Omental fat pad (tissue), 3 donors: ENCODE measurements at regions not wholly inside any gene's neighbourhood (a gene's known extent, or its start where the extent isn't known, plus 50 kb on each side); places are given as distances from the start of the nearest gene placed in this dataset.

Experiments
- ATAC-seq: fragments of 150-250 bp; one replicate; pipeline ENCODE4 v1.9.1; 2016; ENCODE audit warnings: mild to moderate bottlenecking, moderate library complexity; ENCODE audit not compliant: low FRiP score
- DNase-seq: peaks from one replicate; pipeline ENCODE4 v3.0.0-alpha.2; 2019; ENCODE audit warnings: low spot score
- TF ChIP-seq, protein P1 (sequence below), 3 donors: fragments of 450-650 bp; IDR thresholded peaks; one replicate each; pipeline ENCODE4 v1.5.1; 2016 to 2017; ENCODE audit warnings: antibody characterized with exemption in 3 of 3, mild to moderate bottlenecking in 3 of 3, moderate library complexity in 2 of 3

DNA sequence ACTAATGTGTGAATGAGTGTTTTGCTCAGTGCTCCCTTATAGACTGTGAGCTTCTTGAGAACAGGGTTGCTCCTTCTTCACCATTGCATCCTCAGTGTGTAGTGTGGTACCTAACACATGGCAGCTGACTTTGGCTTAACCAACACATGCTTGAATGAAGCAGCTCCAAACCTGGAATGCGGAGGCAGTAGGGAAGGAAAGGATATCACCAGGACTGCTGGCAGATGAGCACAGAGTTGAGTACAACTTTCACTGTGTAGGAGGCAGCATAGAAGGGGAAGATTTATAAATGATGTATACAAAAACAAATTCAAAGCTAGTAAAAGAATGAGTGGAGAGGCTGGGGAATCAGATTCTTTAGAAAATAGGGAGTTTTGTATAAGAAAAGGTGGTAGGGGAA, 174.3 kb downstream of the SLIT2 start:
- ATAC-seq (peak; percentile 62), DNase-seq (no peak)
- TF ChIP-seq, protein P1, sequence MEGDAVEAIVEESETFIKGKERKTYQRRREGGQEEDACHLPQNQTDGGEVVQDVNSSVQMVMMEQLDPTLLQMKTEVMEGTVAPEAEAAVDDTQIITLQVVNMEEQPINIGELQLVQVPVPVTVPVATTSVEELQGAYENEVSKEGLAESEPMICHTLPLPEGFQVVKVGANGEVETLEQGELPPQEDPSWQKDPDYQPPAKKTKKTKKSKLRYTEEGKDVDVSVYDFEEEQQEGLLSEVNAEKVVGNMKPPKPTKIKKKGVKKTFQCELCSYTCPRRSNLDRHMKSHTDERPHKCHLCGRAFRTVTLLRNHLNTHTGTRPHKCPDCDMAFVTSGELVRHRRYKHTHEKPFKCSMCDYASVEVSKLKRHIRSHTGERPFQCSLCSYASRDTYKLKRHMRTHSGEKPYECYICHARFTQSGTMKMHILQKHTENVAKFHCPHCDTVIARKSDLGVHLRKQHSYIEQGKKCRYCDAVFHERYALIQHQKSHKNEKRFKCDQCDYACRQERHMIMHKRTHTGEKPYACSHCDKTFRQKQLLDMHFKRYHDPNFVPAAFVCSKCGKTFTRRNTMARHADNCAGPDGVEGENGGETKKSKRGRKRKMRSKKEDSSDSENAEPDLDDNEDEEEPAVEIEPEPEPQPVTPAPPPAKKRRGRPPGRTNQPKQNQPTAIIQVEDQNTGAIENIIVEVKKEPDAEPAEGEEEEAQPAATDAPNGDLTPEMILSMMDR (IDR thresholded peaks at IDR 0.05) = no peak

DNA sequence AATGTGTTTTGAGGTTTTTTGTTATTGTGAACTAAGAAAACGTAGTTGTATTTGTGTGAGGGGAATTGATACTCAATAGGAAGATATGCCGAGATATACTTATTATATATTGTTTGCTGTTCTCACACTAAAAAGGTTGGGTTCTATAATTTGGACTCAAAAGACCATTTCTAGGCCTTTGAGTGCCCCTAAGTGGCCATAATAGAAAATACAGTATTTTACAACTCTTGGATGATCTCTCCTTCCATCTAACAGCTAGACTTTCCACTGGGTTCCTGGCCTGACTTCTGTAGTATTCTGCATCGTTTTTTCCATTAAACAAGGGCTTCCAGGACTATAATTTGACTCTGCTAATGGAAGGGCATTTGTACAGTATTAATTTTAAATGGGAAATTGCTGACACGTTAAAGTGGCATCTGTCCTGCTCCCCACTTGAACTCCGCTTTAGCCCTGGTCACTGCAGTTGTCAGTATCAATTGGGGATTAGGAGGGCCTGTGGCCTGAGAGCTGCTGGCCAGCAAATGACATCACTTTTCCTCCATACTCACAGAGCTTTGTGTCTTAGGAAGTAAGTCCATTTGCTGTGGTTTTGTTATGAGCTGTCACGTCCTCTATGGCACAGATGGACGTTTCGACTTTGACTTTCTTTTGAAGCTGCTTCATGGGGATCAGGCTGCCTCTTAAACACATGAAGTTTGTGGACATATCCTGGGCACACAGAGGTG, 176.9 kb downstream of the SLIT2 start:
- ATAC-seq (no peak), DNase-seq (no peak)
- TF ChIP-seq, protein P1 (IDR thresholded peaks at IDR 0.05) = no peak

DNA sequence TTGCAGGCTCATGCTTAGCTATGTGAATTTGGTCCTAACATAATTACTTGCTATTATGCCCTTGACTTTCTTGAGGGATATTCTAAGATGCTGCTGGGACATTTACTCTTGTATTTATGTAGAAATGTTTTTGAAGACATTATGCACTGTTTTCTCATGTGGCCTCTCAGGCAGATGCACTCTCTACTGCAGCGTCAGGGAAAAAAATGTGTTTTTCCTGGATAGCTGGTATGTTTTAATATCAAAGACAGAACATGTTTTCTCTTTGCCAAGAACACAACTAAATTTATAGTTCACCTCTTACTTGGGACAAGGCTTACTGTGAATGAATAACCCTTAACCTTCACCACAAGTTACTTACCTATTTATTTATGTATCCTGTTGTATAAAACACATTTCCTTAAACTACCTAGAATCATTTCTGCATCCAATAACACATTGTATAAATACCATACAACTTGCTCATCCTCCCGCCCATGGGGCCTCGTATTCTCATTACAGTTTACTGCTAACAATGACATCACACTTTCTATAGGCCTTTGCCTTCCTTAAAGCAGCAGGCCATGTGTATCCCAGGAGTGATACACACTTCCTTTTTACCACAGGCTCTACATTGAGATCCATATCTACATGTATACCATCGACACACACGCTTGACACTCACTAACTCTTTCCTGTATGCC, 178.7 kb downstream of the SLIT2 start:
- ATAC-seq (no peak), DNase-seq (no peak)
- TF ChIP-seq, protein P1 (IDR thresholded peaks at IDR 0.05) = no peak

DNA sequence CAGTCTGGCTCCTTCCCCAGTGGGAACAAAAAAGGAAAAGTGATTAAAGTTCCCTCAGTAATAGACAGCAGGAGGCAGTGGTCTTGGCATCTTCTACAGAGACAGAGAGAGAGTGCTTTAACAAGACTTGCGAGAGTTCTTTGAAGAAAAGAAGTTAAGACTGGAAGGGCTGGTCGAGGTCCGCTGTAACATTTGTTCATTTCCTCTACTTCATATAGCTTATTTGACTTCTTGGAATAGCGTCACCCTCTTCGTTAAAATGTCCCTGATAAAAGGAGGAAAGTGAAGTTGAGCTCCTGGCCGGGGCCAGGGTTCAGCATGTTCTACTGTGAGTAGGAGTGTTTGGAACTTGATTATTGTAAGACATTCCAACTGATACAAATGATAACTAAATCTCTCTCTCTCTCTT, 179.8 kb downstream of the SLIT2 start:
- TF ChIP-seq, protein P1 (IDR thresholded peaks at IDR 0.05) = no peak
- no peak for DNase-seq
- ATAC-seq = peak; percentile 58

DNA sequence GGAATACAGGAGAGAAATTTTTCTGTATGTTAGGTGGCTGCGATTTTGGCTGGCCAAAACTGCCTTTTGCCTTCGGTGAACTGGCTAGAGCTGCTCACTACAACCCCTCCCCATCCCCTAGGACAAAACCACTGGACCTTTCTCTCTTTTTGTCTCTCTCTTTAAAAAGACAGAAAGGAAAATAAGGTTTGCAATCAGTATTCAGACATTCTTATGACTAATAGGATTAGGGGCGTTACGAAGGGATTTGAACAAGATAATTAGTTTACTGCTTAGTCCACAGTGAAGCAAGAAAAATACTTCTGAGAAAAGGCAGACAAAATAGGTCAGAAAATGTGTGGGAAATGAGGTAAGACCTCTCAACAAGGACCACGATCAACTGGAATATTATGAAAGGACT, 180.4 kb downstream of the SLIT2 start:
- peak; percentile 85 for ATAC-seq
- no peak for DNase-seq
- TF ChIP-seq, protein P1 (IDR thresholded peaks at IDR 0.05) = no peak

DNA sequence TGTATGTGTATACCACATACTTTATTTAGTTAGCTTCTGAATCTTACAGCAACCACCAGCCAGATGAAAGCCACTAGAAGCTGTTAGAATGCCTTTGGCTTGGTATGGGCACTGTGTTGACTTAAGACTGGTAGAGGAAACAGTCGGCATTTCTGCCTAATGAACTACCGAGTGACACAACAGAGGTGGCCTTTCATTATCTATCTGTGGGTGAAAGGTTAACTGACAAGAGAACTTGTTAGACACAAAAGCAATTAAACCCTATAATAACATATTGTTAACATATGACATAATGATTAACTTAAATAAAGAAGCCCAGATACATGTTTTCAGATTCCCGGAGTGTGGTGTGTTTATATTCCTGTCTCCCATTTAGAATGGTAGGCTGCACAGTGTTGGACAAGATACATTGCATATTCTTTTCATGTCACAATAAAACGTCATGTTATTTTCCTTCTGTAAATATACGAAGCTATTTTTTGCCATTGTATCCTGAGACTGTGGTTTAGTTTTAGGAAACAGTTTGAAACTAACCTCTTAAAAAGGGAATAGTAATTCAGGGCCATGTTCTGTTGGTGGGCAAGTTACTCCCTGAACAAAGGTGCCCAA, 181.5 kb downstream of the SLIT2 start:
- no peak for ATAC-seq
- TF ChIP-seq, protein P1 (IDR thresholded peaks at IDR 0.05) = no peak
- DNase-seq = no peak
